ENCODE measurements at regions not wholly inside any gene's neighbourhood (a gene's known extent, or its start where the extent isn't known, plus 50 kb on each side); places are given as distances from the start of the nearest gene placed in this dataset.

- TF ChIP-seq CBX8 (IDR thresholded peaks at IDR 0.05; ENCODE audit: borderline replicate concordance, low read depth, low read length) (no peak), SP1 (IDR thresholded peaks at IDR 0.05; ENCODE audit: low read depth, low read length) (no peak), SP4 (IDR thresholded peaks at IDR 0.05; ENCODE audit: low read length) (no peak)
Observed at GRCh38 chr1:51044199-51044598, 57.8 kb upstream of the C1orf185 start (continued).

All from H1 (cell line).